ENCODE measurements at regions not wholly inside any gene's neighbourhood (a gene's known extent, or its start where the extent isn't known, plus 50 kb on each side); places are given as distances from the start of the nearest gene placed in this dataset.

DNA sequence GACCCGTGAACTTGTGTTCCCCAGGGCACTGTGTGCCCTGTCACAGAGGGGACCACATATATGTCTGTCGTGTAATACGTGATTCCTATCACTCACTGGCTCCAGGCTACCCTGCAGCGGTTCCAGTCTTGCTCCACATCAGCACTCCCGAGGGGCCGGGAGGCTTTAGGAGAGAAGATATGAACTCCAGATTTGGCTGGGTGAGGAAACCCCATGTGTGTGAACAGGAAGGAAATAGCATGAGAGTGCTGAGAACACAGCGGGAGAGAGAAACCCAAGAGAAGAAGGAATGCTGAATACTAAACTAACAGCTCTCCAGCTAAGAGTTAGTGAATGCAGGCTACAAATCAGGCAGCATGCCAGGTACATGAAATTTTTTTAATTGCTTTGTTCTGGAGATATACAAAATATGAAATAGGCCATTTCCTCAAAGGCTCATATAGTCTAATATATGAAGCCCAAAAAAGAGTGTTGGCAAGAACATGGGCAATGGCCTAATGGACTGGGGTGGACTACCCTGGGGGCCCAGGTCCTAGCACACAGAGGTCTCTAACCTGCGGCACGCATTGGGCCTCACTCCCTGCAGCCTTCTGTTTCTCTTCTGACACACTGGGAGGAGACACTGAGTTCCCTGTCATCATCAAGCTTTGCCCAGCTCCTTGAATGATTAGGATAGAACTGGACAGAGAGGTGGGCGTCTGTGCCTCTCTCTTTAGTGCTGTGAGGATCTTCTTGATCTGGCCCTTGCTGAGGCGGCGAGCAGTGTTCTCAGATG lies 372.8 kb upstream of the RAB6C start:
- TF ChIP-seq MEF2A (IDR thresholded peaks at IDR 0.05; ENCODE audit: borderline replicate concordance, low read depth) (no peak), CTCF (IDR thresholded peaks at IDR 0.05) (no peak), POLR2AphosphoS5 (IDR thresholded peaks at IDR 0.05; ENCODE audit: low read depth, low read length) (no peak), JUND (IDR thresholded peaks at IDR 0.05) (no peak), TAF1 (IDR thresholded peaks at IDR 0.05; ENCODE audit: borderline replicate concordance, low read depth, low read length) (no peak), RCOR1 (IDR thresholded peaks at IDR 0.05; ENCODE audit: low read length) (no peak), CHD2 (IDR thresholded peaks at IDR 0.05; ENCODE audit: low read length, partially characterized antibody) (no peak), GABPA (IDR thresholded peaks at IDR 0.05; ENCODE audit: low read depth) (no peak), RAD21 (IDR thresholded peaks at IDR 0.05; ENCODE audit: low read length) (no peak), EP300 (IDR thresholded peaks at IDR 0.05; ENCODE audit: borderline replicate concordance in 1 of 2, low read depth in 1 of 2, low read length in 1 of 2) (no peak)
- TF ChIP-seq, protein P1, sequence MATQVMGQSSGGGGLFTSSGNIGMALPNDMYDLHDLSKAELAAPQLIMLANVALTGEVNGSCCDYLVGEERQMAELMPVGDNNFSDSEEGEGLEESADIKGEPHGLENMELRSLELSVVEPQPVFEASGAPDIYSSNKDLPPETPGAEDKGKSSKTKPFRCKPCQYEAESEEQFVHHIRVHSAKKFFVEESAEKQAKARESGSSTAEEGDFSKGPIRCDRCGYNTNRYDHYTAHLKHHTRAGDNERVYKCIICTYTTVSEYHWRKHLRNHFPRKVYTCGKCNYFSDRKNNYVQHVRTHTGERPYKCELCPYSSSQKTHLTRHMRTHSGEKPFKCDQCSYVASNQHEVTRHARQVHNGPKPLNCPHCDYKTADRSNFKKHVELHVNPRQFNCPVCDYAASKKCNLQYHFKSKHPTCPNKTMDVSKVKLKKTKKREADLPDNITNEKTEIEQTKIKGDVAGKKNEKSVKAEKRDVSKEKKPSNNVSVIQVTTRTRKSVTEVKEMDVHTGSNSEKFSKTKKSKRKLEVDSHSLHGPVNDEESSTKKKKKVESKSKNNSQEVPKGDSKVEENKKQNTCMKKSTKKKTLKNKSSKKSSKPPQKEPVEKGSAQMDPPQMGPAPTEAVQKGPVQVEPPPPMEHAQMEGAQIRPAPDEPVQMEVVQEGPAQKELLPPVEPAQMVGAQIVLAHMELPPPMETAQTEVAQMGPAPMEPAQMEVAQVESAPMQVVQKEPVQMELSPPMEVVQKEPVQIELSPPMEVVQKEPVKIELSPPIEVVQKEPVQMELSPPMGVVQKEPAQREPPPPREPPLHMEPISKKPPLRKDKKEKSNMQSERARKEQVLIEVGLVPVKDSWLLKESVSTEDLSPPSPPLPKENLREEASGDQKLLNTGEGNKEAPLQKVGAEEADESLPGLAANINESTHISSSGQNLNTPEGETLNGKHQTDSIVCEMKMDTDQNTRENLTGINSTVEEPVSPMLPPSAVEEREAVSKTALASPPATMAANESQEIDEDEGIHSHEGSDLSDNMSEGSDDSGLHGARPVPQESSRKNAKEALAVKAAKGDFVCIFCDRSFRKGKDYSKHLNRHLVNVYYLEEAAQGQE (IDR thresholded peaks at IDR 0.05; ENCODE audit: low read depth, low read length): no peak
- TF ChIP-seq, protein P2, sequence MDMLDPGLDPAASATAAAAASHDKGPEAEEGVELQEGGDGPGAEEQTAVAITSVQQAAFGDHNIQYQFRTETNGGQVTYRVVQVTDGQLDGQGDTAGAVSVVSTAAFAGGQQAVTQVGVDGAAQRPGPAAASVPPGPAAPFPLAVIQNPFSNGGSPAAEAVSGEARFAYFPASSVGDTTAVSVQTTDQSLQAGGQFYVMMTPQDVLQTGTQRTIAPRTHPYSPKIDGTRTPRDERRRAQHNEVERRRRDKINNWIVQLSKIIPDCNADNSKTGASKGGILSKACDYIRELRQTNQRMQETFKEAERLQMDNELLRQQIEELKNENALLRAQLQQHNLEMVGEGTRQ (IDR thresholded peaks at IDR 0.05; ENCODE audit: borderline replicate concordance, low read depth, low read length): no peak

All from SK-N-SH (cell line).